ENCODE measurements at regions not wholly inside any gene's neighbourhood (a gene's known extent, or its start where the extent isn't known, plus 50 kb on each side); places are given as distances from the start of the nearest gene placed in this dataset.

- no peak for TF ChIP-seq CTCF (IDR thresholded peaks at IDR 0.05)
- TF ChIP-seq REST (IDR thresholded peaks at IDR 0.05; ENCODE audit: insufficient read depth in 1 of 2, low read depth in 2 of 2, low read length in 1 of 2): no peak
- no peak for TF ChIP-seq POLR2AphosphoS5 (IDR thresholded peaks at IDR 0.05; ENCODE audit: low read depth, low read length)
- TF ChIP-seq SIN3A (IDR thresholded peaks at IDR 0.05; ENCODE audit: borderline replicate concordance, insufficient read depth, low read depth, low read length): no peak
These were observed 265.1 kb upstream of the PSMD7 start for GRCh38 chr16:74031551-74031950.

All from Panc1 (cell line).